ENCODE measurements at regions not wholly inside any gene's neighbourhood (a gene's known extent, or its start where the extent isn't known, plus 50 kb on each side); places are given as distances from the start of the nearest gene placed in this dataset.

DNA sequence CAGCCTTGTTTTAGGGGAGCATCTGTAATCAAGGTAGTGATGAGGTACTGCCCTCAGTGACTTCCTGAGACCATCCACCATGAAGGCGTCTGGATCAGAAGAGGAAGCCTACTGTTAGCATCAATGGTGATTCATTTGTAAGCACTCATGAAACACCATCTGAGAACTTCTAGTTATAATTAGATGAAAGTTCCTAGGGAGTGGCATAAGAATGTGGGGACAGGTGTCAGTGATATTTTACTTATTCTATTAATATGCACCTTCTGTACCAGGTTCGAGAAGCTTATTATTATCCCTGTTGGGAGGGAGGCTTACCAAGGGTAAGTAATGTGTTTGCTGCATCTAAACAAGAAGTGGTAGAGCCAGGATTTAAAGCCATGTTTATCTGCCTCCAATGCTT lies 295.8 kb upstream of the TBL1XR1 start:
- TF ChIP-seq POLR2AphosphoS5 (IDR thresholded peaks at IDR 0.05; ENCODE audit: low read depth, low read length) (no peak), POLR2A (IDR thresholded peaks at IDR 0.05; ENCODE audit: low read depth, low read length) (no peak), TAF1 (IDR thresholded peaks at IDR 0.05; ENCODE audit: borderline replicate concordance, low read depth, low read length) (no peak)
